Amniotic stem cell (primary cell): ENCODE measurements at regions not wholly inside any gene's neighbourhood (a gene's known extent, or its start where the extent isn't known, plus 50 kb on each side); places are given as distances from the start of the nearest gene placed in this dataset.

Experiments used
- DNase-seq: peaks from one replicate; lab custom pipeline; 2025; lab: John Stamatoyannopoulos, UW

- DNase-seq, result no peak
These were observed 473.4 kb downstream of the SOX6 start for GRCh38 chr11:15882876-15883454.

- DNase-seq, result no peak
These were observed 472.9 kb downstream of the SOX6 start for GRCh38 chr11:15883455-15883920.

GRCh38 chr11:15884141-15884540, 472.2 kb downstream of the SOX6 start:
- no peak for DNase-seq

GRCh38 chr11:15884777-15885540, 471.4 kb downstream of the SOX6 start:
- DNase-seq, result no peak

- DNase-seq, result no peak
These were observed 470.5 kb downstream of the SOX6 start for GRCh38 chr11:15885854-15886253.

- no peak for DNase-seq
These were observed 470.0 kb downstream of the SOX6 start for GRCh38 chr11:15886299-15886698.

GRCh38 chr11:15886866-15887265, 469.5 kb downstream of the SOX6 start:
- no peak for DNase-seq

- no peak for DNase-seq
These were observed 467.6 kb downstream of the SOX6 start for GRCh38 chr11:15888556-15889345.

GRCh38 chr11:15889363-15890030, 466.8 kb downstream of the SOX6 start:
- DNase-seq, result no peak

GRCh38 chr11:15890031-15890713, 466.2 kb downstream of the SOX6 start:
- DNase-seq, result peak; percentile 32

GRCh38 chr11:15893080-15893492, 463.3 kb downstream of the SOX6 start:
- peak; percentile 27 for DNase-seq

- DNase-seq, result no peak
These were observed 460.3 kb downstream of the SOX6 start for GRCh38 chr11:15896026-15896425.

- no peak for DNase-seq
These were observed 459.8 kb downstream of the SOX6 start for GRCh38 chr11:15896530-15896929.

- no peak for DNase-seq
These were observed 459.0 kb downstream of the SOX6 start for GRCh38 chr11:15897211-15897960.

- no peak for DNase-seq
These were observed 455.3 kb downstream of the SOX6 start for GRCh38 chr11:15901054-15901453.

- no peak for DNase-seq
These were observed 454.6 kb downstream of the SOX6 start for GRCh38 chr11:15901790-15902189.

- no peak for DNase-seq
These were observed 453.1 kb downstream of the SOX6 start for GRCh38 chr11:15903246-15903645.

- DNase-seq, result no peak
These were observed 450.8 kb downstream of the SOX6 start for GRCh38 chr11:15905366-15906104.

GRCh38 chr11:15906481-15907035, 449.8 kb downstream of the SOX6 start:
- no peak for DNase-seq

GRCh38 chr11:15907806-15908205, 448.5 kb downstream of the SOX6 start:
- DNase-seq, result no peak
